ENCODE measurements at regions not wholly inside any gene's neighbourhood (a gene's known extent, or its start where the extent isn't known, plus 50 kb on each side); places are given as distances from the start of the nearest gene placed in this dataset.

- H3K9me3 ChIP-seq = no peaks in the 10 kb centered on the region
- DNase-seq (no peak), ATAC-seq (no peak)
- intact Hi-C loops (cut with DNase I) = no loop called here
- no peak overlapping the region for H3K4me3 ChIP-seq
- no peak for TF ChIP-seq POLR2A (IDR thresholded peaks at IDR 0.05)
- no peak for TF ChIP-seq CTCF (IDR thresholded peaks at IDR 0.05)
- H3K4me1 ChIP-seq = no peaks in the 10 kb centered on the region
- H3K27ac ChIP-seq = no peak overlapping the region
- H3K36me3 ChIP-seq = no peaks in the 10 kb centered on the region
- 95 to 96% (median 95%) methylated on average over 5 of the region's 5 CpGs for WGBS, 4 donors
- no peaks in the 10 kb centered on the region for H3K27me3 ChIP-seq
These were observed 252.7 kb downstream of the TTLL7 start for GRCh38 chr1:83746234-83746633.

- Histone ChIP-seq H3K27ac (no peak overlapping the region), H3K4me1 (no peaks in the 10 kb centered on the region), H3K36me3 (no peaks in the 10 kb centered on the region), H3K27me3 (no peaks in the 10 kb centered on the region), H3K4me3 (no peak overlapping the region), H3K9me3 (no peaks in the 10 kb centered on the region)
- DNase-seq = no peak
- no peak for TF ChIP-seq POLR2A (IDR thresholded peaks at IDR 0.05)
- TF ChIP-seq CTCF (IDR thresholded peaks at IDR 0.05) = no peak
- 61 to 81% (median 75%) methylated on average over 3 of the region's 3 CpGs for WGBS, 4 donors
- intact Hi-C loops (cut with DNase I) = no loop called here
- ATAC-seq = no peak
These were observed 256.5 kb downstream of the TTLL7 start for GRCh38 chr1:83742446-83742845.

GRCh38 chr1:83741770-83742169 lies 257.2 kb downstream of the TTLL7 start:
- no peak overlapping the region for H3K4me3 ChIP-seq
- TF ChIP-seq POLR2A (IDR thresholded peaks at IDR 0.05) = no peak
- TF ChIP-seq CTCF (IDR thresholded peaks at IDR 0.05) = no peak
- H3K27me3 ChIP-seq = no peaks in the 10 kb centered on the region
- no peaks in the 10 kb centered on the region for H3K4me1 ChIP-seq
- DNase-seq (no peak), ATAC-seq (no peak)
- no peak overlapping the region for H3K27ac ChIP-seq
- no peaks in the 10 kb centered on the region for H3K36me3 ChIP-seq
- intact Hi-C loops (cut with DNase I) = no loop called here
- no peaks in the 10 kb centered on the region for H3K9me3 ChIP-seq

- 86 to 99% (median 90%) methylated on average over 2 of the region's 2 CpGs for WGBS, 4 donors
- no peaks in the 10 kb centered on the region for H3K27me3 ChIP-seq
- no peak overlapping the region for H3K4me3 ChIP-seq
- H3K9me3 ChIP-seq = no peaks in the 10 kb centered on the region
- H3K4me1 ChIP-seq = no peaks in the 10 kb centered on the region
- DNase-seq (no peak), ATAC-seq (no peak)
- H3K27ac ChIP-seq = no peak overlapping the region
- TF ChIP-seq POLR2A (IDR thresholded peaks at IDR 0.05) (no peak), CTCF (IDR thresholded peaks at IDR 0.05) (no peak)
- H3K36me3 ChIP-seq = no peaks in the 10 kb centered on the region
- intact Hi-C loops (cut with DNase I) = no loop called here
These were observed 257.6 kb downstream of the TTLL7 start for GRCh38 chr1:83741348-83741747.
